ENCODE measurements at regions not wholly inside any gene's neighbourhood (a gene's known extent, or its start where the extent isn't known, plus 50 kb on each side); places are given as distances from the start of the nearest gene placed in this dataset.

DNA sequence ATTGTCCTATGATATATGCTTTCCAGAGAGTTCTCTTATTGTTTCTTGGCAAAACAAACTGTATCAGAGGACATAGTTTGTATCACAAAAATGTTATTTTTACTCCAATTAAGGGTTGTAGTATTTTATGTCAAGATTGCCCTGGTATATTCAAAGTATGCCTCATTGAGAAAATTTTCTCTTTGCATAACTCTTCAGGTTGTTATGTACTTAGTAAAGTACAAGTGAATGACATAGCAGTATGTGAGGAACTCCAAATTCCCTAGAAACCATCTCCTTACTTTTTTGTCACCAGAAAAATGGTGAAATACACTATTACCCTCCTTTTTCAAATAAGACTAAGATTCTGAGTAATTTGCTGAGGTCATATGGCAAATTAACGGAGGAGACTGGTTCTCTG lies 355.3 kb downstream of the NFIB start:
- Histone ChIP-seq H3K36me3 (no peaks in the 10 kb centered on the region), H3K27ac (no peak overlapping the region), H3K9me3 (ENCODE audit: low read depth) (no peaks in the 10 kb centered on the region), H3K4me3 (no peak overlapping the region), H3K27me3 (no peaks in the 10 kb centered on the region), H3K4me1 (ENCODE audit: low read depth) (no peaks in the 10 kb centered on the region)
- TF ChIP-seq, protein P1, sequence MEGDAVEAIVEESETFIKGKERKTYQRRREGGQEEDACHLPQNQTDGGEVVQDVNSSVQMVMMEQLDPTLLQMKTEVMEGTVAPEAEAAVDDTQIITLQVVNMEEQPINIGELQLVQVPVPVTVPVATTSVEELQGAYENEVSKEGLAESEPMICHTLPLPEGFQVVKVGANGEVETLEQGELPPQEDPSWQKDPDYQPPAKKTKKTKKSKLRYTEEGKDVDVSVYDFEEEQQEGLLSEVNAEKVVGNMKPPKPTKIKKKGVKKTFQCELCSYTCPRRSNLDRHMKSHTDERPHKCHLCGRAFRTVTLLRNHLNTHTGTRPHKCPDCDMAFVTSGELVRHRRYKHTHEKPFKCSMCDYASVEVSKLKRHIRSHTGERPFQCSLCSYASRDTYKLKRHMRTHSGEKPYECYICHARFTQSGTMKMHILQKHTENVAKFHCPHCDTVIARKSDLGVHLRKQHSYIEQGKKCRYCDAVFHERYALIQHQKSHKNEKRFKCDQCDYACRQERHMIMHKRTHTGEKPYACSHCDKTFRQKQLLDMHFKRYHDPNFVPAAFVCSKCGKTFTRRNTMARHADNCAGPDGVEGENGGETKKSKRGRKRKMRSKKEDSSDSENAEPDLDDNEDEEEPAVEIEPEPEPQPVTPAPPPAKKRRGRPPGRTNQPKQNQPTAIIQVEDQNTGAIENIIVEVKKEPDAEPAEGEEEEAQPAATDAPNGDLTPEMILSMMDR (IDR thresholded peaks at IDR 0.05; ENCODE audit: low read depth, low read length): no peak
- DNase-seq (ENCODE audit: low read depth in 1 of 2, low spot score in 1 of 2): no peak

- Histone ChIP-seq H3K9me3 (ENCODE audit: low read depth) (no peaks in the 10 kb centered on the region), H3K4me1 (ENCODE audit: low read depth) (no peaks in the 10 kb centered on the region), H3K4me3 (no peak overlapping the region), H3K27me3 (no peaks in the 10 kb centered on the region), H3K27ac (no peak overlapping the region), H3K36me3 (no peaks in the 10 kb centered on the region)
- DNase-seq (ENCODE audit: low read depth in 1 of 2, low spot score in 1 of 2): no peak
- TF ChIP-seq, protein P1 (IDR thresholded peaks at IDR 0.05; ENCODE audit: low read depth, low read length): no peak
These were observed 356.9 kb downstream of the NFIB start for GRCh38 chr9:13957089-13957488.

DNA sequence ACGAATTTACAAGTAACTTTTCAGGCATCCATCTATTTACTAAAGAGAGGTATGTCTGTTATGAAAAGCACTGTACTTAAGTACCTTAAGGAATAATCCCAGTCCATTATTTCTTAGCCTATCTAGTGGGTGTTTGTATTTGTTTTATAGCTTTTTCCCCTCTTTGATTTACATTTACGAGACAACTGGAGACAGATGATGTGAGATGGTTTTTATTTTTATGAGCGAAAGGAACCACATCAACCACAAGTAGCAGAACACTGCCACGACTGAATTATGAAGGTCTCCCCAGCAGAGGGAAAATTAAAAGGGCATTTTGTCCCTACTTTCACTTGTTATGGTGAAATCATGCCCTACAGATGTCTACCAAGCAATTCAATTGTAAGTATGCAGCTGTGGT lies 357.8 kb downstream of the NFIB start:
- no peaks in the 10 kb centered on the region for H3K36me3 ChIP-seq
- no peaks in the 10 kb centered on the region for H3K9me3 ChIP-seq (ENCODE audit: low read depth)
- DNase-seq (ENCODE audit: low read depth in 1 of 2, low spot score in 1 of 2): no peak
- no peak overlapping the region for H3K4me3 ChIP-seq
- no peaks in the 10 kb centered on the region for H3K4me1 ChIP-seq (ENCODE audit: low read depth)
- no peaks in the 10 kb centered on the region for H3K27me3 ChIP-seq
- TF ChIP-seq, protein P1 (IDR thresholded peaks at IDR 0.05; ENCODE audit: low read depth, low read length): no peak
- H3K27ac ChIP-seq: no peak overlapping the region

DNA sequence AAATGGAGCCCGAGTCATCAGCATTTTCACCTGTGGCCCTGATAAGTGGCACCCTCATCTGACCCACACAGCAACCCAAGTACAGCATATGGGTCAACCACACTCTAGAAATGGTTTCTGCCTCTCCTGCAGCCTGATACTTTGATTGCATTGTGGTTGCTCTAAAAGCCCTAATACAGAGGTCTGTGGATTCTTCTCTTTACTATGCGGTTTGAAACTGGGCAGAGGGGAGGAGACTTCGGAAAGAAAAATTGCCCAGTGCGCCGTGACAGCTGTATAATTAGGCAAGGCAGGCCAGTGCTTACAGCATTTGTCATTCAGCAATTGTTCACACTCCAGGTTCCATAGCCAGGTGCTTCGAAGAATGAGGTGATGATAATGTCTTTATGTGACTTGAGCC lies 361.0 kb downstream of the NFIB start:
- H3K27me3 ChIP-seq: no peaks in the 10 kb centered on the region
- H3K4me3 ChIP-seq: no peak overlapping the region
- no peaks in the 10 kb centered on the region for H3K9me3 ChIP-seq (ENCODE audit: low read depth)
- no peak overlapping the region for H3K27ac ChIP-seq
- TF ChIP-seq, protein P1 (IDR thresholded peaks at IDR 0.05; ENCODE audit: low read depth, low read length): no peak
- DNase-seq (ENCODE audit: low read depth in 1 of 2, low spot score in 1 of 2): no peak
- no peaks in the 10 kb centered on the region for H3K36me3 ChIP-seq
- no peaks in the 10 kb centered on the region for H3K4me1 ChIP-seq (ENCODE audit: low read depth)

GRCh38 chr9:13948037-13948436 lies 365.9 kb downstream of the NFIB start:
- Histone ChIP-seq H3K36me3 (no peaks in the 10 kb centered on the region), H3K4me1 (ENCODE audit: low read depth) (no peaks in the 10 kb centered on the region), H3K4me3 (no peak overlapping the region), H3K9me3 (ENCODE audit: low read depth) (no peaks in the 10 kb centered on the region), H3K27ac (no peak overlapping the region), H3K27me3 (no peaks in the 10 kb centered on the region)
- peak in 1 of 2 donors; percentile 30 for DNase-seq (ENCODE audit: low read depth in 1 of 2, low spot score in 1 of 2)
- TF ChIP-seq, protein P1 (IDR thresholded peaks at IDR 0.05; ENCODE audit: low read depth, low read length): no peak

- Histone ChIP-seq H3K27me3 (no peaks in the 10 kb centered on the region), H3K27ac (no peak overlapping the region), H3K36me3 (no peaks in the 10 kb centered on the region), H3K4me3 (no peak overlapping the region), H3K9me3 (ENCODE audit: low read depth) (no peaks in the 10 kb centered on the region), H3K4me1 (ENCODE audit: low read depth) (peaks cover 22% of the 10 kb centered on the region)
- no peak for DNase-seq (ENCODE audit: low read depth in 1 of 2, low spot score in 1 of 2)
- TF ChIP-seq, protein P1 (IDR thresholded peaks at IDR 0.05; ENCODE audit: low read depth, low read length): no peak
These were observed 370.8 kb downstream of the NFIB start for GRCh38 chr9:13943176-13943575.
